Sciatic nerve (tissue), 2 donors: ENCODE measurements at regions not wholly inside any gene's neighbourhood (a gene's known extent, or its start where the extent isn't known, plus 50 kb on each side); places are given as distances from the start of the nearest gene placed in this dataset.
"Not testable (repeated sequence)": the region's sequence is repeated elsewhere in the genome, so short reads cannot be mapped to it uniquely, and the experiment has no call there.

Experiments
- ATAC-seq: fragments of 200-7000 bp; cut with Tn5 transposase; one replicate; pipeline ENCODE4 v1.9.1; 2020; ENCODE audit warnings: mild to moderate bottlenecking, moderate library complexity
- DNase-seq: peaks from one replicate; pipeline ENCODE4 v3.0.0-alpha.2; 2020; ENCODE audit warnings: low spot score
- intact Hi-C: fragments of 100-400 bp; cut with DNase I; formaldehyde crosslinking; loops from one replicate; pipeline ENCODE4 v1.14.2; 2022
- donor health status: DM: no; HTN: no; CAD: no.
- donor health status: DM: no; HTN: no; CAD: no.

GRCh38 chr9:10804486-10804885, 191.7 kb upstream of the PTPRD start:
- intact Hi-C loops: no loop called here
- no peak for DNase-seq

GRCh38 chr9:10806868-10807267, 194.1 kb upstream of the PTPRD start:
- ATAC-seq (no peak), DNase-seq (no peak)
- intact Hi-C loops: no loop called here

More at GRCh38 chr9:10804486-10804885, 191.7 kb upstream of the PTPRD start:
- no peak for ATAC-seq

- intact Hi-C loops: no loop called here
- ATAC-seq (no peak), DNase-seq (no peak)
These were observed 205.4 kb upstream of the PTPRD start for GRCh38 chr9:10818206-10818605.

GRCh38 chr9:10835791-10836463, 223.1 kb upstream of the PTPRD start:
- ATAC-seq: no peak
- intact Hi-C loops: no loop called here
- DNase-seq: no peak

- ATAC-seq (no peak), DNase-seq (no peak)
- intact Hi-C loops: no loop called here
These were observed 230.3 kb upstream of the PTPRD start for GRCh38 chr9:10843151-10843550.

GRCh38 chr9:10855847-10856246, 243.0 kb upstream of the PTPRD start:
- intact Hi-C loops: no loop called here
- DNase-seq (no peak), ATAC-seq (no peak)

- intact Hi-C loops: no loop called here
These were observed 246.0 kb upstream of the PTPRD start for GRCh38 chr9:10858817-10859216.

GRCh38 chr9:10863476-10863875, 250.7 kb upstream of the PTPRD start:
- intact Hi-C loops: no loop called here
- no peak for ATAC-seq
- DNase-seq: no peak

More at GRCh38 chr9:10858817-10859216, 246.0 kb upstream of the PTPRD start:
- ATAC-seq: no peak
- no peak for DNase-seq

GRCh38 chr9:10867194-10867593, 254.4 kb upstream of the PTPRD start:
- DNase-seq: no peak
- intact Hi-C loops: loop anchor here (5.0 kb wide), 1 partner anchor 165 kb away; no protein-coding TSS in a partner anchor
- no peak for ATAC-seq

GRCh38 chr9:10869687-10870086, 256.9 kb upstream of the PTPRD start:
- intact Hi-C loops: loop anchor here (5.0 kb wide), 1 partner anchor 167 kb away; no protein-coding TSS in a partner anchor

GRCh38 chr9:10873999-10874398, 261.2 kb upstream of the PTPRD start:
- no peak for ATAC-seq
- no peak for DNase-seq
- intact Hi-C loops: no loop called here

More at GRCh38 chr9:10869687-10870086, 256.9 kb upstream of the PTPRD start:
- DNase-seq (no peak), ATAC-seq (no peak)

GRCh38 chr9:10875752-10876151, 262.9 kb upstream of the PTPRD start:
- DNase-seq (no peak), ATAC-seq (no peak)
- intact Hi-C loops: no loop called here

GRCh38 chr9:10876333-10876732, 263.5 kb upstream of the PTPRD start:
- ATAC-seq: no peak
- intact Hi-C loops: no loop called here
- DNase-seq: no peak

GRCh38 chr9:10890266-10890665, 277.5 kb upstream of the PTPRD start:
- ATAC-seq, DNase-seq, intact Hi-C loops: not testable (repeated sequence)

- intact Hi-C loops: no loop called here
- ATAC-seq (no peak), DNase-seq (no peak)
These were observed 286.7 kb upstream of the PTPRD start for GRCh38 chr9:10899509-10899908.

- DNase-seq: no peak
- intact Hi-C loops: no loop called here
- no peak for ATAC-seq
These were observed 291.2 kb upstream of the PTPRD start for GRCh38 chr9:10903969-10904368.

GRCh38 chr9:10910779-10911178, 298.0 kb upstream of the PTPRD start:
- DNase-seq (no peak), ATAC-seq (no peak)
- intact Hi-C loops: no loop called here

- DNase-seq: no peak
- ATAC-seq: no peak
- intact Hi-C loops: no loop called here
These were observed 298.6 kb upstream of the PTPRD start for GRCh38 chr9:10911373-10911772.

GRCh38 chr9:10917001-10917400, 304.2 kb upstream of the PTPRD start:
- intact Hi-C loops: no loop called here
- DNase-seq (no peak), ATAC-seq (no peak)

- no peak for DNase-seq
- no peak for ATAC-seq
- intact Hi-C loops: no loop called here
These were observed 308.9 kb upstream of the PTPRD start for GRCh38 chr9:10921671-10922070.

- intact Hi-C loops: no loop called here
- DNase-seq (no peak), ATAC-seq (no peak)
These were observed 313.1 kb upstream of the PTPRD start for GRCh38 chr9:10925896-10926295.
